ENCODE measurements at regions not wholly inside any gene's neighbourhood (a gene's known extent, or its start where the extent isn't known, plus 50 kb on each side); places are given as distances from the start of the nearest gene placed in this dataset.

- TF ChIP-seq POLR2A (IDR thresholded peaks at IDR 0.05), result no peak
- TF ChIP-seq, protein P1, sequence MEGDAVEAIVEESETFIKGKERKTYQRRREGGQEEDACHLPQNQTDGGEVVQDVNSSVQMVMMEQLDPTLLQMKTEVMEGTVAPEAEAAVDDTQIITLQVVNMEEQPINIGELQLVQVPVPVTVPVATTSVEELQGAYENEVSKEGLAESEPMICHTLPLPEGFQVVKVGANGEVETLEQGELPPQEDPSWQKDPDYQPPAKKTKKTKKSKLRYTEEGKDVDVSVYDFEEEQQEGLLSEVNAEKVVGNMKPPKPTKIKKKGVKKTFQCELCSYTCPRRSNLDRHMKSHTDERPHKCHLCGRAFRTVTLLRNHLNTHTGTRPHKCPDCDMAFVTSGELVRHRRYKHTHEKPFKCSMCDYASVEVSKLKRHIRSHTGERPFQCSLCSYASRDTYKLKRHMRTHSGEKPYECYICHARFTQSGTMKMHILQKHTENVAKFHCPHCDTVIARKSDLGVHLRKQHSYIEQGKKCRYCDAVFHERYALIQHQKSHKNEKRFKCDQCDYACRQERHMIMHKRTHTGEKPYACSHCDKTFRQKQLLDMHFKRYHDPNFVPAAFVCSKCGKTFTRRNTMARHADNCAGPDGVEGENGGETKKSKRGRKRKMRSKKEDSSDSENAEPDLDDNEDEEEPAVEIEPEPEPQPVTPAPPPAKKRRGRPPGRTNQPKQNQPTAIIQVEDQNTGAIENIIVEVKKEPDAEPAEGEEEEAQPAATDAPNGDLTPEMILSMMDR (IDR thresholded peaks at IDR 0.05), result no peak
- TF ChIP-seq POLR2AphosphoS5 (IDR thresholded peaks at IDR 0.05), result no peak
Measured at GRCh38 chrY:20042993-20043392, 298.5 kb upstream of the KDM5D start.

Measured in breast epithelium (tissue), 3 donors.